ENCODE measurements at regions not wholly inside any gene's neighbourhood (a gene's known extent, or its start where the extent isn't known, plus 50 kb on each side); places are given as distances from the start of the nearest gene placed in this dataset.

- in situ Hi-C loops (cut with HindIII; ENCODE audit: low sequenced_read_pairs): no loop called here
- DNase-seq (ENCODE audit: low spot score): peak; percentile 67
These were observed 364.1 kb upstream of the BTBD3 start for GRCh38 chr20:11553603-11554002.

GRCh38 chr20:11555510-11555909, 362.2 kb upstream of the BTBD3 start:
- no peak for DNase-seq (ENCODE audit: low spot score)
- in situ Hi-C loops (cut with HindIII; ENCODE audit: low sequenced_read_pairs): no loop called here

GRCh38 chr20:11556410-11556809, 361.3 kb upstream of the BTBD3 start:
- in situ Hi-C loops (cut with HindIII; ENCODE audit: low sequenced_read_pairs): no loop called here
- DNase-seq (ENCODE audit: low spot score): no peak

GRCh38 chr20:11564491-11564890, 353.2 kb upstream of the BTBD3 start:
- in situ Hi-C loops (cut with HindIII; ENCODE audit: low sequenced_read_pairs): no loop called here
- DNase-seq (ENCODE audit: low spot score): no peak

- DNase-seq (ENCODE audit: low spot score): no peak
- in situ Hi-C loops (cut with HindIII; ENCODE audit: low sequenced_read_pairs): no loop called here
These were observed 348.5 kb upstream of the BTBD3 start for GRCh38 chr20:11569163-11569562.

- no peak for DNase-seq (ENCODE audit: low spot score)
- in situ Hi-C loops (cut with HindIII; ENCODE audit: low sequenced_read_pairs): no loop called here
These were observed 344.2 kb upstream of the BTBD3 start for GRCh38 chr20:11573507-11573906.

GRCh38 chr20:11581271-11581670, 336.4 kb upstream of the BTBD3 start:
- no peak for DNase-seq (ENCODE audit: low spot score)
- in situ Hi-C loops (cut with HindIII; ENCODE audit: low sequenced_read_pairs): no loop called here

GRCh38 chr20:11582060-11582459, 335.6 kb upstream of the BTBD3 start:
- in situ Hi-C loops (cut with HindIII; ENCODE audit: low sequenced_read_pairs): no loop called here
- DNase-seq (ENCODE audit: low spot score): no peak

GRCh38 chr20:11585752-11586352, 331.8 kb upstream of the BTBD3 start:
- DNase-seq (ENCODE audit: low spot score): peak; percentile 74
- in situ Hi-C loops (cut with HindIII; ENCODE audit: low sequenced_read_pairs): no loop called here

- in situ Hi-C loops (cut with HindIII; ENCODE audit: low sequenced_read_pairs): no loop called here
- no peak for DNase-seq (ENCODE audit: low spot score)
These were observed 328.8 kb upstream of the BTBD3 start for GRCh38 chr20:11588875-11589274.

GRCh38 chr20:11591965-11592364, 325.7 kb upstream of the BTBD3 start:
- in situ Hi-C loops (cut with HindIII; ENCODE audit: low sequenced_read_pairs): no loop called here
- DNase-seq (ENCODE audit: low spot score): no peak

- in situ Hi-C loops (cut with HindIII; ENCODE audit: low sequenced_read_pairs): no loop called here
- no peak for DNase-seq (ENCODE audit: low spot score)
These were observed 313.4 kb upstream of the BTBD3 start for GRCh38 chr20:11604339-11604738.

GRCh38 chr20:11607047-11607446, 310.6 kb upstream of the BTBD3 start:
- no peak for DNase-seq (ENCODE audit: low spot score)
- in situ Hi-C loops (cut with HindIII; ENCODE audit: low sequenced_read_pairs): no loop called here

- in situ Hi-C loops (cut with HindIII; ENCODE audit: low sequenced_read_pairs): no loop called here
- DNase-seq (ENCODE audit: low spot score): no peak
These were observed 309.0 kb upstream of the BTBD3 start for GRCh38 chr20:11608736-11609135.

GRCh38 chr20:11624704-11625103, 293.0 kb upstream of the BTBD3 start:
- in situ Hi-C loops (cut with HindIII; ENCODE audit: low sequenced_read_pairs): no loop called here
- DNase-seq (ENCODE audit: low spot score): no peak

GRCh38 chr20:11626551-11626950, 291.1 kb upstream of the BTBD3 start:
- in situ Hi-C loops (cut with HindIII; ENCODE audit: low sequenced_read_pairs): no loop called here
- DNase-seq (ENCODE audit: low spot score): no peak

- in situ Hi-C loops (cut with HindIII; ENCODE audit: low sequenced_read_pairs): no loop called here
- DNase-seq (ENCODE audit: low spot score): no peak
These were observed 274.8 kb upstream of the BTBD3 start for GRCh38 chr20:11642866-11643265.

- DNase-seq (ENCODE audit: low spot score): no peak
- in situ Hi-C loops (cut with HindIII; ENCODE audit: low sequenced_read_pairs): no loop called here
These were observed 271.3 kb upstream of the BTBD3 start for GRCh38 chr20:11646359-11646758.

- DNase-seq (ENCODE audit: low spot score): no peak
- in situ Hi-C loops (cut with HindIII; ENCODE audit: low sequenced_read_pairs): no loop called here
These were observed 267.1 kb upstream of the BTBD3 start for GRCh38 chr20:11650566-11650965.

- in situ Hi-C loops (cut with HindIII; ENCODE audit: low sequenced_read_pairs): no loop called here
- no peak for DNase-seq (ENCODE audit: low spot score)
These were observed 266.6 kb upstream of the BTBD3 start for GRCh38 chr20:11651138-11651537.

GRCh38 chr20:11651647-11652046, 266.0 kb upstream of the BTBD3 start:
- no peak for DNase-seq (ENCODE audit: low spot score)
- in situ Hi-C loops (cut with HindIII; ENCODE audit: low sequenced_read_pairs): no loop called here

- DNase-seq (ENCODE audit: low spot score): no peak
- in situ Hi-C loops (cut with HindIII; ENCODE audit: low sequenced_read_pairs): no loop called here
These were observed 265.6 kb upstream of the BTBD3 start for GRCh38 chr20:11652128-11652527.
